WTC11 (cell line): ENCODE measurements at regions not wholly inside any gene's neighbourhood (a gene's known extent, or its start where the extent isn't known, plus 50 kb on each side); places are given as distances from the start of the nearest gene placed in this dataset.

Experiments used
- ATF2 ChIP-seq: sonication (generic); formaldehyde crosslinking; IDR thresholded peaks from 2 replicates; pipeline ENCODE4 v1.8.1; 2022; ENCODE audit warnings: low read depth, missing genetic modification reagents, borderline replicate concordance
- ATF3 ChIP-seq: sonication (generic); formaldehyde crosslinking; conservative IDR thresholded peaks from 2 replicates; pipeline ENCODE4 v1.8.1; 2022; ENCODE audit warnings: mild to moderate bottlenecking, missing genetic modification reagents
- CTCF ChIP-seq: fragments of 200-600 bp; IDR thresholded peaks from 2 replicates; pipeline ENCODE4 v1.8.0; 2022; ENCODE audit warnings: antibody characterized with exemption
- E2F5 ChIP-seq: sonication (generic); formaldehyde crosslinking; IDR thresholded peaks from 2 replicates; pipeline ENCODE4 v1.8.1; 2022; ENCODE audit warnings: mild to moderate bottlenecking, moderate library complexity, missing genetic modification reagents
- JUN ChIP-seq: sonication (generic); formaldehyde crosslinking; IDR thresholded peaks from 2 replicates; pipeline ENCODE4 v1.8.0; 2023; ENCODE audit warnings: mild to moderate bottlenecking, missing genetic modification reagents
- NR1H2 ChIP-seq: sonication (generic); formaldehyde crosslinking; IDR thresholded peaks from 2 replicates; pipeline ENCODE4 v1.9.0; 2021; ENCODE audit warnings: mild to moderate bottlenecking, moderate library complexity, missing genetic modification reagents
- OVOL2 ChIP-seq: fragments of 250-450 bp; sonication (Bioruptor Pico); IDR thresholded peaks from 2 replicates; pipeline ENCODE4 v1.9.0; 2021; ENCODE audit warnings: mild to moderate bottlenecking, borderline replicate concordance
- ZNF512 ChIP-seq: sonication (generic); formaldehyde crosslinking; IDR thresholded peaks from 2 replicates; pipeline ENCODE4 v1.8.1; 2022; ENCODE audit warnings: missing genetic modification reagents, borderline replicate concordance

- TF ChIP-seq OVOL2 (CRISPR knock-in tag): no peak
- TF ChIP-seq E2F5 (CRISPR knock-in tag): no peak
- no peak for TF ChIP-seq ZNF512 (CRISPR knock-in tag)
- no peak for TF ChIP-seq NR1H2 (CRISPR knock-in tag)
- TF ChIP-seq CTCF: no peak
- TF ChIP-seq ATF2 (CRISPR knock-in tag): no peak
- TF ChIP-seq JUN (CRISPR knock-in tag): no peak
- TF ChIP-seq ATF3: no peak
These were observed 265.6 kb downstream of the TLE1 start for GRCh38 chr9:81423589-81424326.
